SK-MEL-5 (cell line): ENCODE measurements at regions not wholly inside any gene's neighbourhood (a gene's known extent, or its start where the extent isn't known, plus 50 kb on each side); places are given as distances from the start of the nearest gene placed in this dataset.

Source experiments
- DNase-seq: peaks from one replicate; pipeline ENCODE4 v3.0.0-alpha.2; 2016; ENCODE audit warnings: low read depth, low spot score
- in situ Hi-C: cut with HindIII; loops from 2 replicates; pipeline ENCODE4 v1.10.0; 2016; ENCODE audit warnings: low sequenced_read_pairs, high pct_unique_total_duplicates, low pct_unique_long_range_greater_than_20kb

DNA sequence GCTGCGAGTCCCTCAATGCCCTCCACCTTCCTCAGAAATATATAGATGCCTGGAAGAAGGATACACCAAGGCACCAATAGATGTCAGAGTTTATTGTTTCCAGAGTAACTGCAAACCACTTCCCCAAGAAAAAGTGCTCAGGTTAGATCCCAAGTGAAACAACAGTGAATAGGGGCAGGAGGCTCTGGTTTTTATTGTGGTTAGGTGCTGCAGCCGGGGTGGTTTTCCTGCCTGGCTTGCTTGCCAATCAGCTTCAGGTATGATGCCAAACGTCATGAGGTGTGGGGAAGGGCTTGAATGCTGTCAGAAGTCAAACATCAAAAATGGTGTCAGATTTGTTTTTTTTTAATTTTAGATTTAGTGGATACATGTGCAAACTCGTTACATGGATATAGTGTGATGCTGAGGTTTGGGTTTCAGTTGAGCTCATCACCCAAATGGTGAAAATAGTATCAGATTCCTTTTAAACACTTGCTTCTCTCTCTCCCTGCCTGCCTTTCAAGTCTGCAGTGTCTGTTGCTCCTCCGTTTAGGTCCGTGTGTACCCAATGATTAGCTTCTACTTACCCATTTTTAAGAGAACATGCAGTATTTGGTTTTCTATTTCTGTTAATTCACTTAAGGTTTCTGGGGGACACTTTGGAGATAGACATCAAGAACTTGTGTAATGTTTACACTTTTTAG lies 1317.0 kb downstream of the MRPL39 start:
- in situ Hi-C loops: no loop called here
- DNase-seq: no peak

DNA sequence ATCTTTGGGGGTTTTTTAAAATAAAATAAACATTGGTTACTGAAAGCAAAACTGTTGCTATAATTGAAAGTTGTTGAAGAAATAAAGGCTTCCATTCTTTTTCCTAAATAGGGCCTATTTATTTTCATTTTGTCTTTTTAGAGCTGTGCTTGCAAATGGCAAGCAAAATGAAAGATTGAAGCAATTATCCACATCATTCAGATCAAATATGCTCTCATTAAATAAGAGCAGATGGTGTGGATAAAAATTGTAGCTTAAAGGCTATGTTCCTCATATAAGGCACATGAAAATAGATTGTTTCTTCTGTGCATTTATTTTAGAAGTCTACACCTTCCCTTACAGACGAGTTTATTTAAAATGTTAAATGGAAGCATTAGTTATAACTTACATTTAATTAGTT lies 1317.7 kb downstream of the MRPL39 start:
- in situ Hi-C loops: no loop called here
- no peak for DNase-seq

- no peak for DNase-seq
- in situ Hi-C loops: no loop called here
Measured at GRCh38 chr21:24280596-24280995, 1326.7 kb downstream of the MRPL39 start.

GRCh38 chr21:24278711-24279110 lies 1328.6 kb downstream of the MRPL39 start:
- no peak for DNase-seq
- in situ Hi-C loops: no loop called here

- in situ Hi-C loops: no loop called here
- no peak for DNase-seq
Measured at GRCh38 chr21:24276204-24276603, 1331.1 kb downstream of the MRPL39 start.

DNA sequence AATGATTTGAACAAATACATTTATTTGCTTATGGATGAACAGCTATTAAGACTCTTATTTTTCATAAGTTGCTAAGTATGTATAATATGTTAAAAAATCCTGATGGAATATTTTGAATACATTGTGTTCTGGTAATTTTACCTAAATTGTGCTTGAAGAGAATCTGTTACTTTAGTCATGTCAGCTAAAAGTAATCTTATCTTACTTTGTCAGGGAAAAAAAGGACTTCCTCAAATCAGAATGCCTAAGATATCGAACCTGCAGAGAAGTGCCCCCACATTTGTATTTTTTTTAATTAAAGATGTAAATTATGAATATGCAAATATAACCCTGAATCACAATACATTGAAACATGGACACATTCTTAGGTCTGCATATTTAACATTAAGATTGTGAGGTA lies 1331.7 kb downstream of the MRPL39 start:
- in situ Hi-C loops: no loop called here
- no peak for DNase-seq

GRCh38 chr21:24272521-24272938 lies 1334.8 kb downstream of the MRPL39 start:
- no peak for DNase-seq
- in situ Hi-C loops: no loop called here

DNA sequence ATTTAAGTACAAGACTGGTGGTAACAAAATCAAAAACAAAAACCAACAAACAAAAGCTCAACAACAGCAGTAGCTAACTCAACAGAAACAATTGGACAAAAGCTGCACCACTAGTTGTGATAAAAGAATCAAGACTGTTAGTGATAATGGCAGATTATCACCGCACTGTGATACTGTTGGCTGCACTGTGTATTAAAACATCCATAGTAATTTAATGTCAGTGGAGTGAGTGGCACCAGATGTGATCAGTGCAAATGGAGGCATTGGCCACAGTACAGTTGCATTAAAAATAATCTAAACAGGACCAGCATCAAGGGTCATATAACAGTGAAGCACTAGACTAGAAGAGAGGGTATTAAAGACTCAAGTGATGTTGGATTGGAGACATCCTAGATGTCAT lies 1341.3 kb downstream of the MRPL39 start:
- in situ Hi-C loops: no loop called here
- no peak for DNase-seq

DNA sequence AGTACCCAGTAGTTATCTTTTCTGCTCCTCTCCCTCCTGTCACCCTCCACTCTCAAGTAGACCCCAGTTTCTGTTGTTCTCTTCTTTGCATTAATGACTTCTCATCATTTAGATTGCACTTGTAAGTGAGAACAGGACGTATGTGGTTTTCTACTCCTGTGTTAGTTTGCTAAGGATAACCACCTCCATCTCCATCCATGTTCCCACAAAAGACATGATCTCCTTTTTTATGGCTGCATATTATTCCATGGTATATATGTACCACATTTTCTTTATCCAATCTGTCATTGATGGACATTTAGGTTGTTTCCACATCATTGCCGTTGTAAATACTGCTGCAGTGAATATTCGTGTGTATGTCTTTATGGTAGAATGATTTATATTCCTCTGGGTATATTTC lies 1346.5 kb downstream of the MRPL39 start:
- in situ Hi-C loops: no loop called here
- DNase-seq: no peak

GRCh38 chr21:24259241-24259640 lies 1348.0 kb downstream of the MRPL39 start:
- no peak for DNase-seq
- in situ Hi-C loops: no loop called here

DNA sequence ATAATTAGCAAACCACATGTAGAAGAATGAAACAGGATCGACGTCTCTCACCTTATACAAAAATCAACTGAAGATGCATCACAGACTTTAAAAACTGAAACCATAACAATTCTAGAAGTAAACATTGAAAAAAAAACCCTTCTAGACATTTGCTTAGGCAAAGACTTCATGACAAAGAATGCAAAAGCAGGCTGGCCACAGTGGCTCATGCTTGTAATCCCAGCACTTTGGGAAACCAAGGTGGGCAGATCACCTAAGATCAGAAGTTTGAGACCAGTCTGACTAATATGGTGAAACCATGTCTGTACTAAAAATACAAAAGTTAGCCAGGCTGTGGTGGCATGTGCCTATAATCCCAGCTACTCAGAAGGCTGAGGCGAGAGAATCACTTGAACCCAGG lies 1351.7 kb downstream of the MRPL39 start:
- DNase-seq: no peak
- in situ Hi-C loops: no loop called here

DNA sequence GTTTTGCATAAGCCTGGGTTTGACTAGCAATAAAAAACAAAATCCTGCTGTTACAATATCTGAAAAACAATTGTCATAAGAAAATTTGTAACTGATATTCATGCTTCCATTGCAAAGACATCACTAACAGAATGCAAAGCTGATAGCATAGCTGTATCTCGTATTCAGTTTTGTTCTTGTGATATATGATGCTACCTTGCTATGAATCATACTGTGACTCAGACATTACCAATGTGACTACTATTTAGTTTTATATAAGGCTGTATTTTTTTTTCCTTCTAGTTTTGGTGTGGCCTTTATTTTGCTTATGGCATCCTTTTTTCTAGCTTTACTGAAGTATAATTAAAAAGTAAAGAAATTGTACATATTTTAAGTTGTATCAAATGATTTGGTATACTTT lies 1381.8 kb downstream of the MRPL39 start:
- in situ Hi-C loops: no loop called here
- DNase-seq: no peak

DNA sequence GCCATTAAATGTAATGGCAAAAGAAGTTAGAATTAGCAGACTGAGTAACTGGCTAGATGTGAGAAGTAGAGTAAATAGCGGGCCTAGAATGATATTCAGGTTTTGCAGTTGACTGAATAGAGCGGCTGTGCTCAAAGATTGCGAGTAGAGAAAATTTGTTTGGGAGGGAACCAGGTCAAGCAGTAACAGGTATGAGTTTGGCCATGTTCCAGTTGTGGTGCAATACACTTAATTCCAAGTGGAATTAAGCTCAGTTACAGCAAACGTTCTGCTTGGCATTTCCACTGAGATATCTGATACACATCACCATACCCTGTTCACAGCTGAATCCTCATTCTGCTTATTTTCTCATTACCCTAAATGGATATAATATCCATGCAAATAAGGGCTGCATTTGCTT lies 1382.9 kb downstream of the MRPL39 start:
- in situ Hi-C loops: no loop called here
- DNase-seq: no peak

GRCh38 chr21:24223624-24224023 lies 1383.7 kb downstream of the MRPL39 start:
- no peak for DNase-seq
- in situ Hi-C loops: no loop called here

DNA sequence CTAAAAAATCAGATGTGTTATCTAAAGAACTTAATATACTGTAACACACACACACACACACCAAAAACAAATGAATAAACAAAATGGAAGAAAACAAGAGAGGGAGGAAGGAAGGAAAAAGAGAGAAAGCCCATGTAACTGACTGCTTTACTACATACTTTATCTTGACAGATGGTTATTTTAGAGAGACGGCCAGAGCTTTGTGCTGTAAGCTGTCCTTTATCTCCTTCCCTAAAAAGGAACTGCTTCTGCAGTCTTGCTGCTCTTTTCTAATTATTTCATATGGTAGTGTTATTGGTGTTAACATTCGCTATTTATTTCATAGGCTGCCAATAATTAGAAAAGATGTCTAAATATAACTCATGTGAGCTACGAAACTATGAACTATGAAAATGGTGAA lies 1384.6 kb downstream of the MRPL39 start:
- in situ Hi-C loops: no loop called here
- DNase-seq: no peak

DNA sequence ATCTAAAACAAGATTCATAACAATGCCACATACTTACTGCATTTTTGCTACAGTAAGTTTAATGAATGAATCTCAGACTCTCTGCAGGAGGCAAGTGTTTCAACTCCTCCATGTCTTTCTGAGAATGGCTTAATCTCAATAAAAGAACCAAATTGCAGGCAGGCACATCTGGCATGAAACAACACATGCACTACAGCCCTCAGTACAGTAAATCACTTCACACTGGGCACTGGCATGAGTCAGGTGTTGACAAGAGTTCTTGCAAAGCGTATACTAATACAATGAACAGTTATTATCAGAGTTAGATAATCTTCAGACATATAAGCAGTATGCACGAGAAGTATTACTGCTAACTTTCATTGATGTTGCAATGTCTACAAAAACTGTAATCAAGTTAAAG lies 1386.8 kb downstream of the MRPL39 start:
- in situ Hi-C loops: no loop called here

GRCh38 chr21:24217151-24217550 lies 1390.1 kb downstream of the MRPL39 start:
- DNase-seq: no peak
- in situ Hi-C loops: no loop called here

More for the DNA sequence above, 1386.8 kb downstream of the MRPL39 start:
- no peak for DNase-seq

DNA sequence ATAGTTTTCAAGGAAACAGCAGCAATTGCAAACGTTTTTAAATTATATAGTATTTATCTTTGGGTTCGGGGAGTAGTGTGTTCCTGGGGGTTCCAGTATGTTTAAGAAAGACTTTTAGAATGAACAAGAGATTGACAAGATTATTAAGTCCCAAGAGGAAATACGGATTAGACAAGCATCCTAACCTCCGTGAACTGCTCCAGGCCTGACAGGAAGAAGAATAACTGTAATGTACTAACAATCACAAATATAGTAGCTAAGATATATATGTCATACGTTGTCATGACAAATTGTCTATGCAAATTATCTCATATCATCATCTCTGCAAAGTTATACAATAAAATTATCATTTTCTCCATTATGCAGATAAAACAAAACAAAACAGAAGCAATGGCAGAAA lies 1397.2 kb downstream of the MRPL39 start:
- in situ Hi-C loops: no loop called here
- DNase-seq: no peak

GRCh38 chr21:24208562-24209260 lies 1398.6 kb downstream of the MRPL39 start:
- in situ Hi-C loops: no loop called here
- DNase-seq: no peak
